ENCODE measurements at regions not wholly inside any gene's neighbourhood (a gene's known extent, or its start where the extent isn't known, plus 50 kb on each side); places are given as distances from the start of the nearest gene placed in this dataset.

DNA sequence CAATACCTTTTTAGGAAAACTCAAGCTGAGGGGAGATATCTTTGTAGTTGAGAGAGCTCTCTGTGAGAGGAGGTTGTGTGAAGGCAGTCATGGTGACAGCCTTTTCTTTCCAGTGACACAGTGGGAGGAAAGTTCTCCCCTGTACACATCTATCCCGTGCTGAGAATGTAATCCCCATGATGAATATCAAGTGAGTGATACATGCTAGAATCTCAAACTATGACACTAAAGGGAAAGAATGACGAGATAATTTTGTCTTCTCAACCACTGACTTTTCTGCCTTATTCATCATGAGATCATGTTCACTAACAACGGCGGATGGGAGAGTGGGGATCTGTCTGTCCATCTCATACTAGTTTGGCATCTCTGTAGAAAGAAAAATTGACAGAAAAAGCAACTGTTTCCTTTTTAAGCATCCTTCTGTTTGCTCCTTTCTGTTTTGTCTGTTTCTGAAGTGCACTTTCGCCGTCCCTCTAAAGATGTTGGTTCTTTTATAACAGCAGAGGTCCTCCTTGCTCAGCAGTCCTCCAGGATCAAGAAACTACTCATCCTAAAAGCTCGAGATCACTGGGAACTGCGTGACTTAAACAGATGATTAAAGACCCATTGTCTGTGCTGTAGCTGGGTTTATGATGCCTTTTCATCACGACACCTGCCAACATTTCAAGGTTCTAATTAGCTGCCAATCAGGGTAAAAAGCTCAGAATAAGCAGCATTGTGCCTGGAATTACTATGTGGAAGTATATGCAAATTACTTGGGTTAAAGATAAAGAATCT is 137.6 kb downstream of the DCK start:
- H3K27ac Mint-ChIP-seq: no peak overlapping the region
- H3K4me1 Mint-ChIP-seq (ENCODE audit: low read depth): no peaks in the 10 kb centered on the region
- intact Hi-C loops (cut with micrococcal nuclease): no loop called here
- no peaks in the 10 kb centered on the region for H3K36me3 Mint-ChIP-seq
- no peaks in the 10 kb centered on the region for H3K9me3 Mint-ChIP-seq
- no peaks in the 10 kb centered on the region for H3K27me3 Mint-ChIP-seq
- ChIA-PET CTCF (interaction anchor here (0.5 kb wide), 1 partner anchor 47 kb away, joined by 3 read pairs; no protein-coding TSS in a partner anchor), POLR2A (no interaction called here)
- no peak overlapping the region for H3K4me3 Mint-ChIP-seq
- no peak for DNase-seq

GRCh38 chr4:71132486-71132885 is 139.0 kb downstream of the DCK start:
- Mint-ChIP-seq H3K4me1 (ENCODE audit: low read depth) (no peaks in the 10 kb centered on the region), H3K4me3 (no peak overlapping the region), H3K9me3 (no peaks in the 10 kb centered on the region), H3K27ac (no peak overlapping the region), H3K36me3 (no peaks in the 10 kb centered on the region), H3K27me3 (no peaks in the 10 kb centered on the region)
- no peak for DNase-seq
- intact Hi-C loops (cut with micrococcal nuclease): no loop called here
- ChIA-PET POLR2A (no interaction called here), CTCF (no interaction called here)

DNA sequence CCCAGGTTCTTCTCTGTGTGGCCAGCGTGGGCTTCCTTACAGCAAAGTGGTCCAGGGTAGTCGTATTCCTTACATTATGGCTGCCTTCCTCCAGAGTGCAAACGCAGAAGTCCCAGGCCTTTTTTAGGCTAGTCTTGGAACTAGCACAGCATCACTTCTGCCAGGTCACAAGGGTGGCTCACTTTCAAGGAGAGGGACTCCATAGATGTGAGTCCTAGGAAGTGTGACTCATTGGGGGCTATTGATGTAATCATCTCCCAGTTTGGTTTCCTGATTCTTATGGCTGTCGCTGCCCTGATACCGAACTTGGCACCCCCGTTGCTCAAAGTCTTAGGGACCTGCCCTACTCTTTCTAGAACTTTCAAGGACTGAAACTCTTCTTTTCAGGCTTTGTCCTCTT is 140.0 kb downstream of the DCK start:
- Mint-ChIP-seq H3K36me3 (no peaks in the 10 kb centered on the region), H3K4me1 (ENCODE audit: low read depth) (no peaks in the 10 kb centered on the region), H3K27ac (no peak overlapping the region), H3K27me3 (no peaks in the 10 kb centered on the region), H3K4me3 (no peak overlapping the region), H3K9me3 (no peaks in the 10 kb centered on the region)
- ChIA-PET CTCF (interaction anchor here (1.0 kb wide), 1 partner anchor 95 kb away, joined by 3 read pairs; no protein-coding TSS in a partner anchor), POLR2A (no interaction called here)
- DNase-seq: no peak
- intact Hi-C loops (cut with micrococcal nuclease): no loop called here

GRCh38 chr4:71136071-71136470 is 142.6 kb downstream of the DCK start:
- no peak overlapping the region for H3K4me3 Mint-ChIP-seq
- H3K9me3 Mint-ChIP-seq: no peaks in the 10 kb centered on the region
- intact Hi-C loops (cut with micrococcal nuclease): no loop called here
- no peak for DNase-seq
- H3K27me3 Mint-ChIP-seq: no peaks in the 10 kb centered on the region
- POLR2A ChIA-PET: no interaction called here
- no peaks in the 10 kb centered on the region for H3K36me3 Mint-ChIP-seq
- no peak overlapping the region for H3K27ac Mint-ChIP-seq
- peaks cover under 1% of the 10 kb centered on the region for H3K4me1 Mint-ChIP-seq (ENCODE audit: low read depth)
- CTCF ChIA-PET: no interaction called here

- ChIA-PET CTCF (no interaction called here), POLR2A (no interaction called here)
- H3K36me3 Mint-ChIP-seq: no peaks in the 10 kb centered on the region
Measured at GRCh38 chr4:71138007-71138615, 144.7 kb downstream of the DCK start.

DNA sequence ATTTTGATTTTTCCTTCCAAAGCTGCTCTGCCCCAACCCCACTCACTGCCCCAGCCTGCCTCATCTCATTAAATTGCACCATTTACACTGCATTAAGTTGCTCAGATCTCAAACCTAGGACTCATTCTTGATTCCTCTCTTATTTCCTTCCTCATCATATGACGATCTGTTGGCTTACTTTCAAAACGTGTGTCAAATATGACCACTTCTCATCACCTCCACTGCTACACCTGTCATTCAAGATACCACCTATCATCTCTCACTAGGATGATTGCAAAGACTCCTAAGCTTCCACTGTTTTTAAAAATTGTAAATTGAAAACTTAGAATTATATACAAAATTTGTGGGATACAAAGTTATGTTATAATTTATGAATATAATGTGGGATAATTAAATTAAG is 147.1 kb downstream of the DCK start:
- CTCF ChIA-PET: interaction anchor here (0.6 kb wide), 1 partner anchor 81 kb away, joined by 3 read pairs; no protein-coding TSS in a partner anchor
- no peaks in the 10 kb centered on the region for H3K9me3 Mint-ChIP-seq
- H3K4me1 Mint-ChIP-seq (ENCODE audit: low read depth): peaks cover 4% of the 10 kb centered on the region
- POLR2A ChIA-PET: no interaction called here
- no peak for DNase-seq
- no peak overlapping the region for H3K27ac Mint-ChIP-seq
- H3K4me3 Mint-ChIP-seq: no peak overlapping the region
- no peaks in the 10 kb centered on the region for H3K27me3 Mint-ChIP-seq
- intact Hi-C loops (cut with micrococcal nuclease): no loop called here
- no peaks in the 10 kb centered on the region for H3K36me3 Mint-ChIP-seq

More at GRCh38 chr4:71138007-71138615, 144.7 kb downstream of the DCK start:
- Mint-ChIP-seq H3K27ac (no peak overlapping the region), H3K9me3 (no peaks in the 10 kb centered on the region), H3K4me3 (no peak overlapping the region), H3K27me3 (no peaks in the 10 kb centered on the region), H3K4me1 (ENCODE audit: low read depth) (peaks cover 4% of the 10 kb centered on the region)
- intact Hi-C loops (cut with micrococcal nuclease): no loop called here
- no peak for DNase-seq

- Mint-ChIP-seq H3K36me3 (no peaks in the 10 kb centered on the region), H3K27me3 (no peaks in the 10 kb centered on the region), H3K9me3 (no peaks in the 10 kb centered on the region), H3K4me3 (no peak overlapping the region), H3K4me1 (ENCODE audit: low read depth) (peaks cover 4% of the 10 kb centered on the region), H3K27ac (no peak overlapping the region)
- POLR2A ChIA-PET: no interaction called here
- no peak for DNase-seq
- CTCF ChIA-PET: interaction anchor here (0.6 kb wide), 1 partner anchor 80 kb away, joined by 3 read pairs; no protein-coding TSS in a partner anchor
- intact Hi-C loops (cut with micrococcal nuclease): no loop called here
Measured at GRCh38 chr4:71141125-71141524, 147.7 kb downstream of the DCK start.

DNA sequence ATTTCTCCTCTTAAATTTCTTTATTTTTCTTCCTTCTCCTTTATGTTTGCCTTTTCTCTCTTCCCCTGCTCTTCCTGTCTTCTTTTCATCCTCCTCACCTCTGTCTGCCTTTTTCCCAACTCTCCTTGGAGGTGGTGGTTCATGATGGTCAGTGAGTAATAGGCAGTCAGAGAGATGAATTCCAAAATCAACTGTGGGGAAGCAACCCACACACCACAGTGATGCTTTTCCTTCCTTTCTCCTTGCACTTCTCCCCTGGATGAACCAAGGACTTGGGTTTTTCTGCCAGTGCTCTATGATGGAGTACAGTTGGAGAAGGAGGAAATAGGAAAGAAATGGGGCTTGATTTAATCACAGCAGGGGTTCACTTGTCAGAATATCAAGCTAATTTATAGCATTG is 153.8 kb downstream of the DCK start:
- CTCF ChIA-PET: no interaction called here
- Mint-ChIP-seq H3K4me3 (no peak overlapping the region), H3K4me1 (ENCODE audit: low read depth) (no peaks in the 10 kb centered on the region), H3K36me3 (no peaks in the 10 kb centered on the region), H3K27me3 (no peaks in the 10 kb centered on the region), H3K27ac (no peak overlapping the region), H3K9me3 (no peaks in the 10 kb centered on the region)
- POLR2A ChIA-PET: no interaction called here
- no peak for DNase-seq
- intact Hi-C loops (cut with micrococcal nuclease): no loop called here

DNA sequence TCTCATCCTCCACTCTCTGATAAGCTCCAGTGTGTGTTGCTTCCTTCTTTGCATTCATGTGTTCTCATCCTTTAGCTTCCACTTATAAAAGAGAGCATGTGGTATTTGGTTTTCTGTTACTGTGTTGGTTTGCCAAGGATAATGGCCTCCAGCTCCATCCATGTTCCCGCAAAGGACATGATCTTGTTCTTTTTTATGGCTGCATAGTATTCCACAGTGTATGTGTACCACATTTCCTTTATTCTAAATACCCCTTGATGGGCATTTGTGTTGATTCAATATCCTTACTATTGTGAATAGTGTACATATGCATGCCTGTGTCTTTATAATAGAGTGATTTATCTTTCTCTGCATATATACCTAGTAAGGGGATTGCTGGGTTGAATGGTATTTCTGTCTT is 155.1 kb downstream of the DCK start:
- no peaks in the 10 kb centered on the region for H3K4me1 Mint-ChIP-seq (ENCODE audit: low read depth)
- H3K9me3 Mint-ChIP-seq: no peaks in the 10 kb centered on the region
- CTCF ChIA-PET: no interaction called here
- no peak overlapping the region for H3K4me3 Mint-ChIP-seq
- no peaks in the 10 kb centered on the region for H3K36me3 Mint-ChIP-seq
- no peaks in the 10 kb centered on the region for H3K27me3 Mint-ChIP-seq
- intact Hi-C loops (cut with micrococcal nuclease): no loop called here
- no peak for DNase-seq
- no peak overlapping the region for H3K27ac Mint-ChIP-seq
- POLR2A ChIA-PET: no interaction called here

GRCh38 chr4:71151054-71151453 is 157.6 kb downstream of the DCK start:
- no peak for DNase-seq
- intact Hi-C loops (cut with micrococcal nuclease): no loop called here
- peaks cover 3% of the 10 kb centered on the region for H3K27me3 Mint-ChIP-seq
- no peak overlapping the region for H3K4me3 Mint-ChIP-seq
- no peaks in the 10 kb centered on the region for H3K36me3 Mint-ChIP-seq
- H3K4me1 Mint-ChIP-seq (ENCODE audit: low read depth): no peaks in the 10 kb centered on the region
- ChIA-PET CTCF (no interaction called here), POLR2A (interaction anchor here (0.6 kb wide), 1 partner anchor 98 kb away, joined by 3 read pairs; no protein-coding TSS in a partner anchor)
- no peaks in the 10 kb centered on the region for H3K9me3 Mint-ChIP-seq
- no peak overlapping the region for H3K27ac Mint-ChIP-seq

GRCh38 chr4:71156616-71157015 is 163.2 kb downstream of the DCK start:
- ChIA-PET POLR2A (no interaction called here), CTCF (no interaction called here)
- Mint-ChIP-seq H3K4me3 (no peak overlapping the region), H3K36me3 (no peaks in the 10 kb centered on the region), H3K27ac (no peak overlapping the region), H3K9me3 (no peaks in the 10 kb centered on the region), H3K27me3 (peaks cover 5% of the 10 kb centered on the region), H3K4me1 (ENCODE audit: low read depth) (no peaks in the 10 kb centered on the region)
- DNase-seq: no peak
- intact Hi-C loops (cut with micrococcal nuclease): no loop called here

- H3K4me3 Mint-ChIP-seq: no peak overlapping the region
- ChIA-PET POLR2A (no interaction called here), CTCF (no interaction called here)
- H3K36me3 Mint-ChIP-seq: no peaks in the 10 kb centered on the region
- no peaks in the 10 kb centered on the region for H3K9me3 Mint-ChIP-seq
- no peak overlapping the region for H3K27ac Mint-ChIP-seq
- intact Hi-C loops (cut with micrococcal nuclease): no loop called here
- DNase-seq: no peak
- H3K27me3 Mint-ChIP-seq: peaks cover 2% of the 10 kb centered on the region
- H3K4me1 Mint-ChIP-seq (ENCODE audit: low read depth): no peaks in the 10 kb centered on the region
Measured at GRCh38 chr4:71162386-71162785, 168.9 kb downstream of the DCK start.

GRCh38 chr4:71163317-71163716 is 169.9 kb downstream of the DCK start:
- no peak for DNase-seq
- H3K4me1 Mint-ChIP-seq (ENCODE audit: low read depth): no peaks in the 10 kb centered on the region
- H3K4me3 Mint-ChIP-seq: no peak overlapping the region
- H3K36me3 Mint-ChIP-seq: no peaks in the 10 kb centered on the region
- intact Hi-C loops (cut with micrococcal nuclease): no loop called here
- no peak overlapping the region for H3K27ac Mint-ChIP-seq
- ChIA-PET CTCF (no interaction called here), POLR2A (no interaction called here)
- H3K27me3 Mint-ChIP-seq: peaks cover 2% of the 10 kb centered on the region
- no peaks in the 10 kb centered on the region for H3K9me3 Mint-ChIP-seq

Data from activated CD4-positive, alpha-beta memory T cell treated with anti-CD3 and anti-CD28 coated beads for 36 hours (primary cell).